ENCODE measurements at regions not wholly inside any gene's neighbourhood (a gene's known extent, or its start where the extent isn't known, plus 50 kb on each side); places are given as distances from the start of the nearest gene placed in this dataset.

- TF ChIP-seq, protein P1, sequence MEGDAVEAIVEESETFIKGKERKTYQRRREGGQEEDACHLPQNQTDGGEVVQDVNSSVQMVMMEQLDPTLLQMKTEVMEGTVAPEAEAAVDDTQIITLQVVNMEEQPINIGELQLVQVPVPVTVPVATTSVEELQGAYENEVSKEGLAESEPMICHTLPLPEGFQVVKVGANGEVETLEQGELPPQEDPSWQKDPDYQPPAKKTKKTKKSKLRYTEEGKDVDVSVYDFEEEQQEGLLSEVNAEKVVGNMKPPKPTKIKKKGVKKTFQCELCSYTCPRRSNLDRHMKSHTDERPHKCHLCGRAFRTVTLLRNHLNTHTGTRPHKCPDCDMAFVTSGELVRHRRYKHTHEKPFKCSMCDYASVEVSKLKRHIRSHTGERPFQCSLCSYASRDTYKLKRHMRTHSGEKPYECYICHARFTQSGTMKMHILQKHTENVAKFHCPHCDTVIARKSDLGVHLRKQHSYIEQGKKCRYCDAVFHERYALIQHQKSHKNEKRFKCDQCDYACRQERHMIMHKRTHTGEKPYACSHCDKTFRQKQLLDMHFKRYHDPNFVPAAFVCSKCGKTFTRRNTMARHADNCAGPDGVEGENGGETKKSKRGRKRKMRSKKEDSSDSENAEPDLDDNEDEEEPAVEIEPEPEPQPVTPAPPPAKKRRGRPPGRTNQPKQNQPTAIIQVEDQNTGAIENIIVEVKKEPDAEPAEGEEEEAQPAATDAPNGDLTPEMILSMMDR (IDR thresholded peaks at IDR 0.05): no peak
- TF ChIP-seq POLR2A (IDR thresholded peaks at IDR 0.05): no peak
Observed at GRCh38 chr4:130636486-130636885, 1540.5 kb downstream of the C4orf33 start.
